ENCODE measurements at regions not wholly inside any gene's neighbourhood (a gene's known extent, or its start where the extent isn't known, plus 50 kb on each side); places are given as distances from the start of the nearest gene placed in this dataset.

- TF ChIP-seq CTCF (IDR thresholded peaks at IDR 0.05; ENCODE audit: low read depth, low read length, poor library complexity, severe bottlenecking) = no peak
- no peak for TF ChIP-seq EZH2phosphoT487 (IDR thresholded peaks at IDR 0.05; ENCODE audit: borderline replicate concordance, low read length)
These were observed 623.5 kb upstream of the GNPDA2 start for GRCh38 chr4:45349859-45350258.

Measured in DOHH2 (cell line).